Fibroblast of lung (primary cell): ENCODE measurements at regions not wholly inside any gene's neighbourhood (a gene's known extent, or its start where the extent isn't known, plus 50 kb on each side); places are given as distances from the start of the nearest gene placed in this dataset.

Source experiments
- DNase-seq, 2 donors: peaks; one replicate each; pipeline versions ENCODE4 v3.0.0 to v3.0.0-alpha.2; 2010; ENCODE audit warnings: low read depth in 2 of 2
- H2AFZ ChIP-seq: 2 replicates; pipeline ENCODE4 v1.5.1; 2012; ENCODE audit warnings: low read length, control low read depth, inconsistent platforms
- H3K27ac ChIP-seq: 2 replicates; pipeline ENCODE4 v1.5.1; 2011; ENCODE audit warnings: low read length, control low read depth; ENCODE audit not compliant: insufficient read depth
- H3K27me3 ChIP-seq: 2 replicates; pipeline ENCODE4 v1.5.1; 2011; ENCODE audit warnings: mild to moderate bottlenecking, low read length; ENCODE audit not compliant: control insufficient read depth, insufficient read depth
- H3K36me3 ChIP-seq: 2 replicates; pipeline ENCODE4 v1.5.1; 2011; ENCODE audit warnings: low read length; ENCODE audit not compliant: control insufficient read depth, insufficient read depth
- H3K4me1 ChIP-seq: 2 replicates; pipeline ENCODE4 v1.5.1; 2011; ENCODE audit warnings: low read length; ENCODE audit not compliant: control insufficient read depth, insufficient read depth; ENCODE audit errors: extremely low read depth
- H3K4me2 ChIP-seq: 2 replicates; pipeline ENCODE4 v1.5.1; 2011; ENCODE audit warnings: low read length, control low read depth; ENCODE audit not compliant: insufficient read depth; ENCODE audit errors: extremely low read depth
- H3K4me3 ChIP-seq, 4 experiments: fragments of 200-600 bp in 1 of 4; sonication (generic) in 1 of 4; replicated peaks in 1 of 4; 2 replicates each; pipeline ENCODE4 v1.5.1; 2011 to 2016; ENCODE audit warnings: low read length in 4 of 4, low read depth in 3 of 4, mild to moderate bottlenecking in 3 of 4, control low read depth in 2 of 4, inconsistent platforms in 1 of 4, mixed read lengths in 1 of 4; ENCODE audit not compliant: insufficient read depth in 1 of 4; ENCODE audit errors: control extremely low read depth in 1 of 4
- H3K79me2 ChIP-seq: 2 replicates; pipeline ENCODE4 v1.5.1; 2012; ENCODE audit warnings: mild to moderate bottlenecking, low read length, inconsistent platforms; ENCODE audit not compliant: control insufficient read depth, insufficient read depth
- H3K9ac ChIP-seq: 2 replicates; pipeline ENCODE4 v1.5.1; 2011; ENCODE audit warnings: mild to moderate bottlenecking, low read length, control low read depth; ENCODE audit not compliant: insufficient read depth
- H3K9me3 ChIP-seq: 2 replicates; pipeline ENCODE4 v1.5.1; 2012; ENCODE audit warnings: low read depth, low read length; ENCODE audit not compliant: control insufficient read depth, insufficient read depth
- H4K20me1 ChIP-seq: 2 replicates; pipeline ENCODE4 v1.5.1; 2011; ENCODE audit warnings: low read length; ENCODE audit not compliant: control insufficient read depth, insufficient read depth; ENCODE audit errors: extremely low read depth
- EZH2 ChIP-seq: IDR thresholded peaks from 2 replicates; pipeline ENCODE4 v1.5.1; 2012; ENCODE audit warnings: low read length, control low read depth, mild to moderate bottlenecking; ENCODE audit errors: missing control alignments
- TF ChIP-seq, protein P1 (sequence below), 2 donors: IDR thresholded peaks in 1 of 2; conservative IDR thresholded peaks in 1 of 2; 1 replicate in 1 of 2; 2 replicates in 1 of 2; pipeline ENCODE4 v1.5.1; 2011 to 2012; ENCODE audit warnings: low read length in 2 of 2, control low read depth in 1 of 2, inconsistent platforms in 1 of 2, low read depth in 1 of 2, mild to moderate bottlenecking in 1 of 2

DNA sequence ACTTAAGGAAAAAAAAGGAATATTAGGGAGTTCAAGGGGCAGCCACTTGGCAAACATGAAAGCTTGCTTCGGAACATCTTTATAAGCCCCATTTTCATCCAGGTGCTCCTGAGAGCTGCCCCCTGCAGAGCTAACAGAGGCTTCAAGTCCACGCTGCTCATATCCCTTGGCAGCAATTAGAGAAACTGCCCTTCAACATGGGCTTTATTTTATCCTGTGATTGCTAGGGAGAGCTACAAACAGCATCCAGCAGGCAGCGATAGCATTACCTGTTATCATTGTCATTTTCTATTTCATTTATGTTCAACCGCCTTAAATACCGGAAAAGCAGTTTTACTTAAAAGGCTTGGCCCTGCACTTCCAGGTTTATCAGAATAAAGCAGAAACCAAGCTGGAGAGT lies 68.4 kb upstream of the MCTP2 start:
- Histone ChIP-seq H3K36me3 (no peaks in the 10 kb centered on the region), H3K79me2 (no peaks in the 10 kb centered on the region), H3K27ac (no peak overlapping the region), H3K4me3 (no peak overlapping the region), H3K9ac (no peak overlapping the region), H3K4me2 (no peak overlapping the region), H4K20me1 (no peaks in the 10 kb centered on the region), H2AFZ (no peak overlapping the region), H3K4me1 (no peaks in the 10 kb centered on the region), H3K9me3 (no peaks in the 10 kb centered on the region), H3K27me3 (no peaks in the 10 kb centered on the region)
- TF ChIP-seq, protein P1, sequence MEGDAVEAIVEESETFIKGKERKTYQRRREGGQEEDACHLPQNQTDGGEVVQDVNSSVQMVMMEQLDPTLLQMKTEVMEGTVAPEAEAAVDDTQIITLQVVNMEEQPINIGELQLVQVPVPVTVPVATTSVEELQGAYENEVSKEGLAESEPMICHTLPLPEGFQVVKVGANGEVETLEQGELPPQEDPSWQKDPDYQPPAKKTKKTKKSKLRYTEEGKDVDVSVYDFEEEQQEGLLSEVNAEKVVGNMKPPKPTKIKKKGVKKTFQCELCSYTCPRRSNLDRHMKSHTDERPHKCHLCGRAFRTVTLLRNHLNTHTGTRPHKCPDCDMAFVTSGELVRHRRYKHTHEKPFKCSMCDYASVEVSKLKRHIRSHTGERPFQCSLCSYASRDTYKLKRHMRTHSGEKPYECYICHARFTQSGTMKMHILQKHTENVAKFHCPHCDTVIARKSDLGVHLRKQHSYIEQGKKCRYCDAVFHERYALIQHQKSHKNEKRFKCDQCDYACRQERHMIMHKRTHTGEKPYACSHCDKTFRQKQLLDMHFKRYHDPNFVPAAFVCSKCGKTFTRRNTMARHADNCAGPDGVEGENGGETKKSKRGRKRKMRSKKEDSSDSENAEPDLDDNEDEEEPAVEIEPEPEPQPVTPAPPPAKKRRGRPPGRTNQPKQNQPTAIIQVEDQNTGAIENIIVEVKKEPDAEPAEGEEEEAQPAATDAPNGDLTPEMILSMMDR (conservative IDR thresholded peaks at IDR 0.05 in 1 of 2, IDR thresholded peaks at IDR 0.05 in 1 of 2; ENCODE audit: low read depth in 1 of 2, low read length in 2 of 2), result no peak
- TF ChIP-seq EZH2, result no peak
- DNase-seq, result no peak

DNA sequence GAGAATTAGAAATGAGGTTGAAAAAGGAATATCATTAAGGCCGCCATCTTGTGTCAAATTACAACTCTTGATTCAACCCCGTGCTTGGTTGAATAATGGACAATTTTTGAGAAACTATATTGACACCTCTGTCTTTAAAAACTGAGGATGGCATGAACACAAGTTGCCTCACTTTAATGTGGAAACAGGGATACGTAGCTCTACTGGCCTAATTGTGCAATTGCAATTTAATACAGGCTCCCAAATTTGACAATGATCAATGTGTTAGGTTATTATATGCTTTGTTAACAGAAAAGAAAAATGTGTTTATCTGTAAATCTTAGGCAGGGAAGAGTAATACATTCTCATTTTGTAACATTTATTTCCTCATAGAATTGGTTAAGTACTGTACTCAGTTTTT lies 77.1 kb upstream of the MCTP2 start:
- Histone ChIP-seq H3K36me3 (no peaks in the 10 kb centered on the region), H4K20me1 (no peaks in the 10 kb centered on the region), H3K27ac (no peak overlapping the region), H3K9ac (no peak overlapping the region), H3K27me3 (no peaks in the 10 kb centered on the region), H3K4me2 (no peak overlapping the region), H3K4me3 (no peak overlapping the region), H3K9me3 (no peaks in the 10 kb centered on the region), H2AFZ (no peak overlapping the region), H3K79me2 (no peaks in the 10 kb centered on the region), H3K4me1 (no peaks in the 10 kb centered on the region)
- DNase-seq, result no peak
- no peak for TF ChIP-seq EZH2
- TF ChIP-seq, protein P1 (conservative IDR thresholded peaks at IDR 0.05 in 1 of 2, IDR thresholded peaks at IDR 0.05 in 1 of 2; ENCODE audit: low read depth in 1 of 2, low read length in 2 of 2), result no peak

DNA sequence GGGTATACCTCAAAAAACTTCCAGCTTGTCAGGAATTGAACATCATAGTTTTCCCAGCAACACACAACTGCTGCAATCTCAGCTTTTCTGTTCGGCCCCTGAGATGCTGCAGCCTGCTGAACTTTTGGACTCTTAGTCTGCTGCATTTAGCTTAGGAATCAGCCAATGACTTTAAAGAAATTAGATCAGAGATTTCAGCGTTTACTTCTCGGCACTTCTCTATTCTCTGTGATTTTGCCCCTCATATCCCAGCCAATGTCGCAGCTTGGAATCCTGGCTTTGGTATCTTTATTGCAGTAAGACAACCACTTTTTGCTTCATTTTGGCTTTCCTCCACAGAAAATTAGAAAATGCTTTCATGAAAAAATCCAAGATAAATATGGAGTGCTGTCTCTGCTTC lies 86.3 kb upstream of the MCTP2 start:
- no peaks in the 10 kb centered on the region for H3K36me3 ChIP-seq
- no peak overlapping the region for H3K9ac ChIP-seq
- no peak overlapping the region for H2AFZ ChIP-seq
- TF ChIP-seq, protein P1 (conservative IDR thresholded peaks at IDR 0.05 in 1 of 2, IDR thresholded peaks at IDR 0.05 in 1 of 2; ENCODE audit: low read depth in 1 of 2, low read length in 2 of 2), result no peak
- TF ChIP-seq EZH2, result no peak
- H4K20me1 ChIP-seq, result no peaks in the 10 kb centered on the region
- no peaks in the 10 kb centered on the region for H3K27me3 ChIP-seq
- no peak overlapping the region for H3K4me3 ChIP-seq
- no peak overlapping the region for H3K4me2 ChIP-seq
- no peaks in the 10 kb centered on the region for H3K4me1 ChIP-seq
- no peaks in the 10 kb centered on the region for H3K79me2 ChIP-seq
- DNase-seq, result no peak
- no peaks in the 10 kb centered on the region for H3K9me3 ChIP-seq
- H3K27ac ChIP-seq, result no peak overlapping the region
